ENCODE measurements at regions not wholly inside any gene's neighbourhood (a gene's known extent, or its start where the extent isn't known, plus 50 kb on each side); places are given as distances from the start of the nearest gene placed in this dataset.

DNA sequence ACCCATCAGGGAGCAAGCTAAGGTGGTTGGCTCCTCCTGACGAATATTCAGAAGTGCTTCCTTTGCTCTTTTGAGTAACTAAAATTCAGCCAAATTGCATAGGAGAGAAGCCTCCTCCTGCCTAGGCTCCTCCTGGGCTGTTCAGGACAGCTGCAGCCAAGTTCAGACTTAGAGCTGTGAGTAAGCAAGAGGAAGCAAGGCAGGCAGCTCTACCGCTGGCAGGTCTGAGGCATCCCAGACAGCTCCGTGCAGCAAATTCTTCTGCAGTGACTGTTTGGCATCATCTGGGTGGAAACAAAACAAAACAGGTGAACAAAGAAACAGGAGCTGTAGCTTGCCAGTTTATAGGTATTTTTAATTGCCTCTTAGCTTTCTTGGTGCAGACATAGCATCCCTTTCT lies 421.0 kb downstream of the GADD45G start:
- dilution Hi-C loops (cut with MboI; ENCODE audit: extremely low pct_ligation_motif_present, low sequenced_read_pairs), result no loop called here
- Histone ChIP-seq H3K4me2 (ENCODE audit: control insufficient read depth, extremely low read depth, insufficient read depth, low read depth, low read length) (peak overlapping the region; percentile 30), H3K9ac (ENCODE audit: control insufficient read depth, extremely low read depth, insufficient read depth, low read length) (no peak overlapping the region), H3K79me2 (ENCODE audit: control insufficient read depth, insufficient read depth, low read length) (no peaks in the 10 kb centered on the region), H3K27me3 (ENCODE audit: control insufficient read depth, extremely low read depth, insufficient read depth, low read length) (no peaks in the 10 kb centered on the region), H3K27ac (ENCODE audit: control insufficient read depth, insufficient read depth, low read length) (peak overlapping the region; percentile 11), H3K36me3 (ENCODE audit: control insufficient read depth in 2 of 2, extremely low read depth in 1 of 2, insufficient read depth in 2 of 2, low read length in 2 of 2) (no peaks in the 10 kb centered on the region), H3K9me1 (ENCODE audit: control insufficient read depth, extremely low read depth, insufficient read depth, low read length) (no peaks in the 10 kb centered on the region), H3K4me3 (ENCODE audit: control insufficient read depth in 2 of 3, extremely low read depth in 1 of 3, insufficient read depth in 2 of 3, low read depth in 1 of 3, low read length in 3 of 3) (no peak overlapping the region), H4K20me1 (ENCODE audit: control insufficient read depth, extremely low read depth, insufficient read depth, low read length) (no peaks in the 10 kb centered on the region), H3K9me3 (ENCODE audit: control insufficient read depth, low read depth, low read length) (peaks cover 11% of the 10 kb centered on the region), H3K4me1 (ENCODE audit: control insufficient read depth, extremely low read depth, insufficient read depth, low read length) (peaks cover 39% of the 10 kb centered on the region), H2AFZ (ENCODE audit: control insufficient read depth, low read length) (no peak overlapping the region)
- DNase-seq (ENCODE audit: low read depth, low spot score) (peak; percentile 79), FAIRE-seq (peak; percentile 99)
- TF ChIP-seq, protein P1, sequence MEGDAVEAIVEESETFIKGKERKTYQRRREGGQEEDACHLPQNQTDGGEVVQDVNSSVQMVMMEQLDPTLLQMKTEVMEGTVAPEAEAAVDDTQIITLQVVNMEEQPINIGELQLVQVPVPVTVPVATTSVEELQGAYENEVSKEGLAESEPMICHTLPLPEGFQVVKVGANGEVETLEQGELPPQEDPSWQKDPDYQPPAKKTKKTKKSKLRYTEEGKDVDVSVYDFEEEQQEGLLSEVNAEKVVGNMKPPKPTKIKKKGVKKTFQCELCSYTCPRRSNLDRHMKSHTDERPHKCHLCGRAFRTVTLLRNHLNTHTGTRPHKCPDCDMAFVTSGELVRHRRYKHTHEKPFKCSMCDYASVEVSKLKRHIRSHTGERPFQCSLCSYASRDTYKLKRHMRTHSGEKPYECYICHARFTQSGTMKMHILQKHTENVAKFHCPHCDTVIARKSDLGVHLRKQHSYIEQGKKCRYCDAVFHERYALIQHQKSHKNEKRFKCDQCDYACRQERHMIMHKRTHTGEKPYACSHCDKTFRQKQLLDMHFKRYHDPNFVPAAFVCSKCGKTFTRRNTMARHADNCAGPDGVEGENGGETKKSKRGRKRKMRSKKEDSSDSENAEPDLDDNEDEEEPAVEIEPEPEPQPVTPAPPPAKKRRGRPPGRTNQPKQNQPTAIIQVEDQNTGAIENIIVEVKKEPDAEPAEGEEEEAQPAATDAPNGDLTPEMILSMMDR (optimal IDR thresholded peaks at IDR 0.05 in 1 of 3, IDR thresholded peaks at IDR 0.05 in 1 of 3, conservative IDR thresholded peaks at IDR 0.05 in 1 of 3; ENCODE audit: extremely low read depth in 1 of 3, insufficient read depth in 2 of 3, low read length in 3 of 3), result no peak
- no peak for TF ChIP-seq EZH2 (IDR thresholded peaks at IDR 0.05; ENCODE audit: low read length)

GRCh38 chr9:90027296-90027790 lies 422.5 kb downstream of the GADD45G start:
- Histone ChIP-seq H4K20me1 (ENCODE audit: control insufficient read depth, extremely low read depth, insufficient read depth, low read length) (no peaks in the 10 kb centered on the region), H3K4me2 (ENCODE audit: control insufficient read depth, extremely low read depth, insufficient read depth, low read depth, low read length) (no peak overlapping the region), H3K4me1 (ENCODE audit: control insufficient read depth, extremely low read depth, insufficient read depth, low read length) (peaks cover 36% of the 10 kb centered on the region), H3K79me2 (ENCODE audit: control insufficient read depth, insufficient read depth, low read length) (no peaks in the 10 kb centered on the region), H2AFZ (ENCODE audit: control insufficient read depth, low read length) (no peak overlapping the region), H3K4me3 (ENCODE audit: control insufficient read depth in 2 of 3, extremely low read depth in 1 of 3, insufficient read depth in 2 of 3, low read depth in 1 of 3, low read length in 3 of 3) (no peak overlapping the region), H3K9me1 (ENCODE audit: control insufficient read depth, extremely low read depth, insufficient read depth, low read length) (no peaks in the 10 kb centered on the region), H3K9me3 (ENCODE audit: control insufficient read depth, low read depth, low read length) (peaks cover under 1% of the 10 kb centered on the region), H3K36me3 (ENCODE audit: control insufficient read depth in 2 of 2, extremely low read depth in 1 of 2, insufficient read depth in 2 of 2, low read length in 2 of 2) (no peaks in the 10 kb centered on the region), H3K27ac (ENCODE audit: control insufficient read depth, insufficient read depth, low read length) (no peak overlapping the region), H3K27me3 (ENCODE audit: control insufficient read depth, extremely low read depth, insufficient read depth, low read length) (no peaks in the 10 kb centered on the region), H3K9ac (ENCODE audit: control insufficient read depth, extremely low read depth, insufficient read depth, low read length) (no peak overlapping the region)
- FAIRE-seq, result peak; percentile 66
- dilution Hi-C loops (cut with MboI; ENCODE audit: extremely low pct_ligation_motif_present, low sequenced_read_pairs), result no loop called here
- no peak for DNase-seq (ENCODE audit: low read depth, low spot score)
- no peak for TF ChIP-seq EZH2 (IDR thresholded peaks at IDR 0.05; ENCODE audit: low read length)
- TF ChIP-seq, protein P1 (optimal IDR thresholded peaks at IDR 0.05 in 1 of 3, IDR thresholded peaks at IDR 0.05 in 1 of 3, conservative IDR thresholded peaks at IDR 0.05 in 1 of 3; ENCODE audit: extremely low read depth in 1 of 3, insufficient read depth in 2 of 3, low read length in 3 of 3), result no peak

Measured in keratinocyte (primary cell).